Head of caudate nucleus (tissue), 42 donors: ENCODE measurements at regions not wholly inside any gene's neighbourhood (a gene's known extent, or its start where the extent isn't known, plus 50 kb on each side); places are given as distances from the start of the nearest gene placed in this dataset.
"Not testable (repeated sequence)": the region's sequence is repeated elsewhere in the genome, so short reads cannot be mapped to it uniquely, and the experiment has no call there.

Experiments
- DNase-seq, 42 donors: peaks; one replicate each; pipeline versions ENCODE4 v3.0.0 to v3.0.0-alpha.2; 2020 to 2021; ENCODE audit warnings: mixed read lengths in 7 of 42
- intact Hi-C: fragments of 100-400 bp; cut with DNase I; formaldehyde crosslinking; loops from one replicate; pipeline ENCODE4 v1.15.0; 2022

- intact Hi-C loops: no loop called here
- no peak for DNase-seq
Measured at GRCh38 chr11:29518389-29519174, 498.2 kb downstream of the KCNA4 start.

- intact Hi-C loops: no loop called here
- DNase-seq: no peak
Measured at GRCh38 chr11:29511394-29511793, 505.4 kb downstream of the KCNA4 start.

GRCh38 chr11:29507376-29507775 lies 509.5 kb downstream of the KCNA4 start:
- no peak for DNase-seq
- intact Hi-C loops: no loop called here

- intact Hi-C loops: no loop called here
- no peak for DNase-seq
Measured at GRCh38 chr11:29495676-29496075, 521.2 kb downstream of the KCNA4 start.

GRCh38 chr11:29490938-29491337 lies 525.9 kb downstream of the KCNA4 start:
- intact Hi-C loops: no loop called here
- DNase-seq: no peak

- DNase-seq: peak in 5 of 42 donors; percentile 10 to 50 (median 13)
- intact Hi-C loops: no loop called here
Measured at GRCh38 chr11:29486301-29486700, 530.5 kb downstream of the KCNA4 start.

- DNase-seq: peak in 2 of 42 donors; percentile 7 to 16
- intact Hi-C loops: no loop called here
Measured at GRCh38 chr11:29485641-29486040, 531.2 kb downstream of the KCNA4 start.

- intact Hi-C loops: no loop called here
- no peak for DNase-seq
Measured at GRCh38 chr11:29484548-29484947, 532.3 kb downstream of the KCNA4 start.

- intact Hi-C loops: no loop called here
- peak in 4 of 42 donors; percentile 7 to 28 (median 13) for DNase-seq
Measured at GRCh38 chr11:29483831-29484230, 533.0 kb downstream of the KCNA4 start.

GRCh38 chr11:29482510-29482909 lies 534.3 kb downstream of the KCNA4 start:
- intact Hi-C loops: no loop called here
- DNase-seq: no peak

GRCh38 chr11:29481738-29482137 lies 535.1 kb downstream of the KCNA4 start:
- intact Hi-C loops: no loop called here
- no peak for DNase-seq

GRCh38 chr11:29480981-29481380 lies 535.8 kb downstream of the KCNA4 start:
- no peak for DNase-seq
- intact Hi-C loops: no loop called here

- DNase-seq: no peak
- intact Hi-C loops: no loop called here
Measured at GRCh38 chr11:29458252-29458651, 558.6 kb downstream of the KCNA4 start.

- no peak for DNase-seq
- intact Hi-C loops: no loop called here
Measured at GRCh38 chr11:29452146-29452545, 564.7 kb downstream of the KCNA4 start.

- intact Hi-C loops: no loop called here
- no peak for DNase-seq
Measured at GRCh38 chr11:29449281-29450074, 567.4 kb downstream of the KCNA4 start.

GRCh38 chr11:29448246-29448877 lies 568.5 kb downstream of the KCNA4 start:
- peak in 31 of 42 donors; percentile 4 to 66 (median 42) for DNase-seq
- intact Hi-C loops: no loop called here

GRCh38 chr11:29447821-29448220 lies 569.0 kb downstream of the KCNA4 start:
- intact Hi-C loops: no loop called here
- DNase-seq: no peak

- intact Hi-C loops: no loop called here
- DNase-seq: no peak
Measured at GRCh38 chr11:29446132-29446531, 570.7 kb downstream of the KCNA4 start.

- DNase-seq: peak in 25 of 42 donors; percentile 6 to 71 (median 24)
- intact Hi-C loops: not testable (repeated sequence)
Measured at GRCh38 chr11:29445191-29445590, 571.6 kb downstream of the KCNA4 start.

GRCh38 chr11:29438815-29439214 lies 578.0 kb downstream of the KCNA4 start:
- intact Hi-C loops: no loop called here
- no peak for DNase-seq
